H1 (cell line): ENCODE measurements at regions not wholly inside any gene's neighbourhood (a gene's known extent, or its start where the extent isn't known, plus 50 kb on each side); places are given as distances from the start of the nearest gene placed in this dataset.

Source experiments
- CTCF ChIA-PET: fragments of 300-600 bp; sonication (Branson Sonifier 250); formaldehyde crosslinking; loops from one replicate; lab custom pipeline; 2021; ENCODE audit not compliant: partially characterized antibody; lab: Charles Lee
- POLR2A ChIA-PET: fragments of 300-600 bp; sonication (Branson Sonifier 250); formaldehyde crosslinking; loops from one replicate; lab custom pipeline; 2021; ENCODE audit warnings: inconsistent platforms; ENCODE audit not compliant: partially characterized antibody; lab: Charles Lee
- DNase-seq, 2 experiments: peaks; one replicate each; pipeline versions ENCODE4 v3.0.0 to v3.0.0-alpha.2; 2010 to 2022; ENCODE audit warnings: low spot score in 2 of 2, low read depth in 1 of 2, mixed read lengths in 1 of 2
- FAIRE-seq: peaks from 2 replicates; lab custom pipeline; 2011; peaks lifted over from hg19 to GRCh38; lab: Jason Lieb, UNC
- H2AFZ ChIP-seq: 2 replicates; pipeline ENCODE4 v1.8.1; 2012; ENCODE audit warnings: low read length, inconsistent platforms
- H2AK5ac ChIP-seq: 2 replicates; pipeline ENCODE4 v1.6.1; 2013; ENCODE audit warnings: low read depth, low read length
- H2BK120ac ChIP-seq: replicated peaks from 2 replicates; pipeline ENCODE3; 2013; ENCODE audit warnings: low read depth, low read length, inconsistent platforms
- H2BK12ac ChIP-seq: 2 replicates; pipeline ENCODE4 v1.6.1; 2013; ENCODE audit warnings: low read depth, low read length
- H2BK15ac ChIP-seq: 2 replicates; pipeline ENCODE4 v1.6.1; 2013; ENCODE audit warnings: low read length
- H2BK20ac ChIP-seq: 2 replicates; pipeline ENCODE4 v1.6.1; 2013; ENCODE audit warnings: low read length
- H2BK5ac ChIP-seq: 2 replicates; pipeline ENCODE4 v1.6.1; 2013; ENCODE audit warnings: low read depth, low read length
- H3K14ac ChIP-seq: 2 replicates; pipeline ENCODE4 v1.6.1; 2013; ENCODE audit warnings: inconsistent platforms; ENCODE audit not compliant: insufficient read length
- H3K18ac ChIP-seq: 2 replicates; pipeline ENCODE4 v1.6.1; 2013; ENCODE audit warnings: low read length; ENCODE audit errors: extremely low read depth
- H3K23ac ChIP-seq: 2 replicates; pipeline ENCODE4 v1.6.1; 2013; ENCODE audit warnings: inconsistent platforms; ENCODE audit not compliant: insufficient read length
- H3K23me2 ChIP-seq: 2 replicates; pipeline ENCODE4 v1.6.1; 2013; ENCODE audit warnings: low read depth, low read length
- H3K27ac ChIP-seq: 2 replicates; pipeline ENCODE4 v1.6.1; 2011; ENCODE audit warnings: low read depth, low read length, inconsistent platforms
- H3K27me3 ChIP-seq, 4 experiments: replicated peaks in 1 of 4; 1 replicate in 1 of 4; 2 replicates in 3 of 4; pipeline versions ENCODE4 v1.6.1 to v1.8.1; 2011 to 2013; ENCODE audit warnings: low read length in 3 of 4, mild to moderate bottlenecking in 3 of 4, inconsistent platforms in 2 of 4, mixed read lengths in 2 of 4, moderate library complexity in 1 of 4; ENCODE audit not compliant: control insufficient read depth in 3 of 4, insufficient read depth in 3 of 4; ENCODE audit errors: extremely low read depth in 1 of 4
- H3K36me3 ChIP-seq, 4 experiments: 2 replicates each; pipeline versions ENCODE4 v1.6.1 to v1.8.1; 2011 to 2013; ENCODE audit warnings: mild to moderate bottlenecking in 4 of 4, low read length in 3 of 4, moderate library complexity in 2 of 4, control low read depth in 1 of 4, inconsistent platforms in 1 of 4; ENCODE audit not compliant: insufficient read depth in 4 of 4, control insufficient read depth in 2 of 4
- H3K4ac ChIP-seq: replicated peaks from 2 replicates; pipeline ENCODE3; 2013; ENCODE audit warnings: low read length, low read depth, mixed read lengths, inconsistent platforms; ENCODE audit not compliant: insufficient read length
- H3K4me1 ChIP-seq, 4 experiments: replicated peaks in 1 of 4; 1 replicate in 1 of 4; 2 replicates in 3 of 4; pipeline versions ENCODE4 v1.6.1 to v1.8.1; 2011 to 2013; ENCODE audit warnings: low read length in 3 of 4, inconsistent platforms in 2 of 4, mixed read lengths in 1 of 4; ENCODE audit not compliant: insufficient read depth in 4 of 4, control insufficient read depth in 3 of 4
- H3K4me2 ChIP-seq, 2 experiments: 2 replicates each; pipeline versions ENCODE4 v1.6.1 to v1.8.1; 2011 to 2013; ENCODE audit warnings: low read depth in 2 of 2, low read length in 2 of 2, control low read depth in 1 of 2, inconsistent platforms in 1 of 2, mild to moderate bottlenecking in 1 of 2; ENCODE audit not compliant: insufficient read depth in 1 of 2
- H3K4me3 ChIP-seq, 4 experiments: fragments of 200-600, 300-600 bp in 1 of 4; sonication (generic), shearing (Covaris generic), sonication (Bioruptor Twin) in 1 of 4; 2 replicates each; pipeline versions ENCODE4 v1.5.1 to v1.8.1; 2011 to 2016; ENCODE audit warnings: low read length in 4 of 4, low read depth in 3 of 4, control low read depth in 2 of 4, inconsistent platforms in 2 of 4, mild to moderate bottlenecking in 2 of 4, mixed read lengths in 1 of 4, moderate library complexity in 1 of 4; ENCODE audit not compliant: insufficient read depth in 2 of 4; ENCODE audit errors: extremely low read depth in 1 of 4
- H3K56ac ChIP-seq: replicated peaks from 2 replicates; pipeline ENCODE3; 2013; ENCODE audit warnings: low read depth, mild to moderate bottlenecking, mixed read lengths, low read length, inconsistent platforms; ENCODE audit not compliant: insufficient read length
- H3K79me1 ChIP-seq: 2 replicates; pipeline ENCODE4 v1.6.1; 2013; ENCODE audit warnings: low read depth, low read length, control low read depth
- H3K79me2 ChIP-seq, 2 experiments: 2 replicates each; pipeline versions ENCODE4 v1.6.1 to v1.8.1; 2012 to 2013; ENCODE audit warnings: low read length in 2 of 2, mild to moderate bottlenecking in 2 of 2, inconsistent platforms in 1 of 2; ENCODE audit not compliant: insufficient read depth in 2 of 2, control insufficient read depth in 1 of 2
- H3K9ac ChIP-seq, 4 experiments: replicated peaks in 1 of 4; 1 replicate in 1 of 4; 2 replicates in 3 of 4; pipeline versions ENCODE4 v1.6.1 to v1.8.1; 2011 to 2013; ENCODE audit warnings: low read depth in 3 of 4, low read length in 3 of 4, control low read depth in 2 of 4, mild to moderate bottlenecking in 2 of 4, moderate library complexity in 2 of 4, inconsistent platforms in 1 of 4; ENCODE audit errors: extremely low read depth in 1 of 4
- H3K9me3 ChIP-seq, 2 experiments: 2 replicates each; pipeline versions ENCODE4 v1.6.1 to v1.8.1; 2012 to 2013; ENCODE audit warnings: mild to moderate bottlenecking in 2 of 2, moderate library complexity in 2 of 2, control low read depth in 1 of 2, inconsistent platforms in 1 of 2, low read depth in 1 of 2, low read length in 1 of 2, mixed read lengths in 1 of 2; ENCODE audit not compliant: insufficient read depth in 2 of 2
- H4K20me1 ChIP-seq, 2 experiments: replicated peaks in 1 of 2; 2 replicates each; pipeline versions ENCODE3 to v1.8.1; 2011 to 2013; ENCODE audit warnings: inconsistent platforms in 2 of 2, low read length in 2 of 2, mild to moderate bottlenecking in 1 of 2; ENCODE audit not compliant: insufficient read depth in 2 of 2, control insufficient read depth in 1 of 2
- H4K5ac ChIP-seq: 2 replicates; pipeline ENCODE4 v1.6.1; 2013; ENCODE audit warnings: low read length, low read depth, mixed read lengths, inconsistent platforms; ENCODE audit not compliant: insufficient read length
- H4K8ac ChIP-seq: 2 replicates; pipeline ENCODE4 v1.8.0; 2013; ENCODE audit warnings: mild to moderate bottlenecking, moderate library complexity, low read length, inconsistent platforms; ENCODE audit not compliant: insufficient read depth; ENCODE audit errors: extremely low read depth
- H4K91ac ChIP-seq: replicated peaks from 2 replicates; pipeline ENCODE3; 2013; ENCODE audit warnings: low read length, mixed read lengths, inconsistent platforms; ENCODE audit not compliant: insufficient read length
- CHD1 ChIP-seq: IDR thresholded peaks from 2 replicates; pipeline ENCODE4 v1.6.1; 2012; ENCODE audit warnings: low read depth, low read length, improper control_type of control experiment
- CHD2 ChIP-seq: IDR thresholded peaks from 2 replicates; pipeline ENCODE4 v1.6.1; 2012; ENCODE audit warnings: low read length, improper control_type of control experiment
- HDAC2 ChIP-seq, 2 experiments: fragments of 300-600 bp in 1 of 2; sonication (generic) in 1 of 2; IDR thresholded peaks; 2 replicates each; pipeline ENCODE4 v1.6.1; 2011 to 2012; ENCODE audit warnings: low read depth in 2 of 2, low read length in 2 of 2, mild to moderate bottlenecking in 2 of 2, moderate library complexity in 2 of 2, borderline replicate concordance in 1 of 2, inconsistent platforms in 1 of 2
- POLR2AphosphoS5 ChIP-seq: IDR thresholded peaks from 2 replicates; pipeline ENCODE4 v1.6.1; 2011; ENCODE audit warnings: low read depth, low read length
- RXRA ChIP-seq: IDR thresholded peaks from 2 replicates; pipeline ENCODE4 v1.6.1; 2011; ENCODE audit warnings: low read depth, mild to moderate bottlenecking, low read length, moderate library complexity; ENCODE audit not compliant: insufficient read depth
- SIX5 ChIP-seq: IDR thresholded peaks from 2 replicates; pipeline ENCODE4 v1.6.1; 2011; ENCODE audit warnings: mild to moderate bottlenecking, low read depth, low read length
- SP1 ChIP-seq: IDR thresholded peaks from 2 replicates; pipeline ENCODE4 v1.6.1; 2011; ENCODE audit warnings: low read depth, low read length
- SRF ChIP-seq: IDR thresholded peaks from 2 replicates; pipeline ENCODE4 v1.6.1; 2011; ENCODE audit warnings: mild to moderate bottlenecking, low read depth, low read length, moderate library complexity
- YY1 ChIP-seq: IDR thresholded peaks from 2 replicates; pipeline ENCODE4 v1.6.1; 2011; ENCODE audit warnings: low read depth, mild to moderate bottlenecking, low read length
- WGBS, 2 experiments: shearing (Covaris generic) in 1 of 2; methylation state at CpG; one replicate each; pipeline versions ENCODE4 v1.1.6 to v1.1.7; 2013 to 2015; ENCODE audit warnings: low lambda C conversion rate in 2 of 2, mixed read lengths in 2 of 2, inconsistent platforms in 1 of 2, low coverage in 1 of 2, missing lambda C conversion rate in 1 of 2; ENCODE audit not compliant: insufficient replicate concordance in 2 of 2, insufficient coverage in 1 of 2, insufficient read length in 1 of 2; ENCODE audit errors: extremely low coverage in 1 of 2, missing lambda C conversion rate in 1 of 2; 5-methylcytosine and 5-hydroxymethylcytosine counted together
- TF ChIP-seq, protein P1 (sequence below): IDR thresholded peaks from 2 replicates; pipeline ENCODE4 v1.6.1; 2012; ENCODE audit warnings: low read length, inconsistent platforms
- TF ChIP-seq, protein P2 (sequence below): IDR thresholded peaks from 2 replicates; pipeline ENCODE4 v1.6.1; 2011; ENCODE audit warnings: low read depth, mild to moderate bottlenecking, low read length; ENCODE audit not compliant: insufficient read depth

DNA sequence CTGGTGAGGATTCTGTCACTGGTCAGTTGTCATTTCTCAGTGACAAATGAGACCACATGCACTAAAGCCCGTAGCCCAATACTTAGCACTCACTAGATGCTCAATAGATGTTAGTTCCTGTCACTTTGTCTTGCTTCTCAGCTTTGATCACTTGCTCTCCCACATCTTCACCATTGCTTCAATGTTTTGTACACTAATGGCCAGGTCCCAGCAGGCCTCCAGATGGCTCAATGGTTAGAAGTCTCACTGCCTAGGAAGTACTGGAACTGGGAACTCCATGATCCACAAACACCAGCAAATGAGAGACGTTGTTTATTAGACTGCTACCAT is 502.8 kb upstream of the JARID2 start:
- Histone ChIP-seq H2BK120ac (no peak overlapping the region), H3K4me1 (no peaks in the 10 kb centered on the region; a peak in 1 of 7 replicates), H3K18ac (no peak overlapping the region), H3K23ac (no peak overlapping the region), H3K9me3 (peaks cover 0 to 3% of the 10 kb centered on the region in 2 experiments; a peak in 1 of 4 replicates), H4K8ac (no peak overlapping the region), H3K4me2 (no peak overlapping the region), H2BK20ac (no peak overlapping the region), H4K20me1 (no peaks in the 10 kb centered on the region), H3K4me3 (no peak overlapping the region), H3K79me1 (no peaks in the 10 kb centered on the region), H3K9ac (no peak overlapping the region), H3K36me3 (peaks cover 0 to 2% (median 0%) of the 10 kb centered on the region in 4 experiments; a peak in 2 of 8 replicates), H4K91ac (no peak overlapping the region), H3K27me3 (peaks cover 0 to 2% (median 0%) of the 10 kb centered on the region in 4 experiments; a peak in 2 of 7 replicates), H4K5ac (no peak overlapping the region), H2BK12ac (no peak overlapping the region), H2AK5ac (no peak overlapping the region), H3K79me2 (no peaks in the 10 kb centered on the region), H2BK5ac (no peak overlapping the region), H2AFZ (no peak overlapping the region), H3K23me2 (no peaks in the 10 kb centered on the region), H3K4ac (no peak overlapping the region), H3K56ac (no peak overlapping the region), H3K27ac (no peak overlapping the region), H3K14ac (no peak overlapping the region), H2BK15ac (no peak overlapping the region)
- POLR2A ChIA-PET: no interaction called here
- CTCF ChIA-PET: no interaction called here
- FAIRE-seq (no peak), DNase-seq (no peak)
- WGBS, 2 experiments: 86% methylated on average over 2 of the region's 2 CpGs; no CpG with 5 or more reads in 1 of the 2 experiments
- TF ChIP-seq POLR2AphosphoS5 (no peak), YY1 (no peak), HDAC2 (IDR thresholded peaks at IDR 0.05; ENCODE audit: borderline replicate concordance in 1 of 2, low read depth in 2 of 2, low read length in 2 of 2) (no peak), CHD1 (no peak), SRF (no peak), SIX5 (no peak), RXRA (no peak), CHD2 (no peak), SP1 (no peak)
- TF ChIP-seq, protein P1, sequence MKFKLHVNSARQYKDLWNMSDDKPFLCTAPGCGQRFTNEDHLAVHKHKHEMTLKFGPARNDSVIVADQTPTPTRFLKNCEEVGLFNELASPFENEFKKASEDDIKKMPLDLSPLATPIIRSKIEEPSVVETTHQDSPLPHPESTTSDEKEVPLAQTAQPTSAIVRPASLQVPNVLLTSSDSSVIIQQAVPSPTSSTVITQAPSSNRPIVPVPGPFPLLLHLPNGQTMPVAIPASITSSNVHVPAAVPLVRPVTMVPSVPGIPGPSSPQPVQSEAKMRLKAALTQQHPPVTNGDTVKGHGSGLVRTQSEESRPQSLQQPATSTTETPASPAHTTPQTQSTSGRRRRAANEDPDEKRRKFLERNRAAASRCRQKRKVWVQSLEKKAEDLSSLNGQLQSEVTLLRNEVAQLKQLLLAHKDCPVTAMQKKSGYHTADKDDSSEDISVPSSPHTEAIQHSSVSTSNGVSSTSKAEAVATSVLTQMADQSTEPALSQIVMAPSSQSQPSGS: no peak
- TF ChIP-seq, protein P2, sequence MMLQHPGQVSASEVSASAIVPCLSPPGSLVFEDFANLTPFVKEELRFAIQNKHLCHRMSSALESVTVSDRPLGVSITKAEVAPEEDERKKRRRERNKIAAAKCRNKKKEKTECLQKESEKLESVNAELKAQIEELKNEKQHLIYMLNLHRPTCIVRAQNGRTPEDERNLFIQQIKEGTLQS: no peak
